ENCODE measurements at regions not wholly inside any gene's neighbourhood (a gene's known extent, or its start where the extent isn't known, plus 50 kb on each side); places are given as distances from the start of the nearest gene placed in this dataset.

DNA sequence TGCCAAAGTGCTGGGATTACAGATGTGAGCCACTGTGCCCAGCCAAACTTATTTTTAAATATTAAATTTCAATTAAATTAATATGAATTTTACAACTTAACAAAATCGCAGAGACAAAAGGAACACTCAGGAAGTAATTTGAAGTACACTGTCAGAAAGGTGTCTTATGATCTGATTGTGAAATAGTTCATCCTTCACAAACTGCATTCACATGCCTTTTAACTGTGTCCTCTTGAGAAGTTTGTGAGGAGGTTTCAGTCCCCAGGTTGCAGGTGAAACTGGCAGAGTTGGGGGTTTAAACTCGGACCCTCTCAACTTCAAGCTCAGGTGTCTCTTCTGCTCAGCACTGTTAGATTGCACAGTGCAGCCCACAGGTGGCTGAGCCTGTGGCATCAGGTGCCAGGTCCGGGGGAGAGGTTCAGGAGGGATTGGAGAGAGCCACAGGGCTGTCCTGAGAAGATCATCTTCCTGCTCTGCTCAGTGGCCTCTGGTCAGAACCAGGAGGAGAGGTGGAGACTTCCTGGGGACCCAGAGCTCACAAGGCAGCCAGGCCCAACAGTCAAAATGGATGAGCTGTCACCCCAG lies 152.3 kb upstream of the RAB4A start:
- H3K4me3 Mint-ChIP-seq (ENCODE audit: unreplicated experiment): no peak overlapping the region
- H3K4me1 Mint-ChIP-seq (ENCODE audit: unreplicated experiment): peaks cover 10% of the 10 kb centered on the region
- TF ChIP-seq, protein P1, sequence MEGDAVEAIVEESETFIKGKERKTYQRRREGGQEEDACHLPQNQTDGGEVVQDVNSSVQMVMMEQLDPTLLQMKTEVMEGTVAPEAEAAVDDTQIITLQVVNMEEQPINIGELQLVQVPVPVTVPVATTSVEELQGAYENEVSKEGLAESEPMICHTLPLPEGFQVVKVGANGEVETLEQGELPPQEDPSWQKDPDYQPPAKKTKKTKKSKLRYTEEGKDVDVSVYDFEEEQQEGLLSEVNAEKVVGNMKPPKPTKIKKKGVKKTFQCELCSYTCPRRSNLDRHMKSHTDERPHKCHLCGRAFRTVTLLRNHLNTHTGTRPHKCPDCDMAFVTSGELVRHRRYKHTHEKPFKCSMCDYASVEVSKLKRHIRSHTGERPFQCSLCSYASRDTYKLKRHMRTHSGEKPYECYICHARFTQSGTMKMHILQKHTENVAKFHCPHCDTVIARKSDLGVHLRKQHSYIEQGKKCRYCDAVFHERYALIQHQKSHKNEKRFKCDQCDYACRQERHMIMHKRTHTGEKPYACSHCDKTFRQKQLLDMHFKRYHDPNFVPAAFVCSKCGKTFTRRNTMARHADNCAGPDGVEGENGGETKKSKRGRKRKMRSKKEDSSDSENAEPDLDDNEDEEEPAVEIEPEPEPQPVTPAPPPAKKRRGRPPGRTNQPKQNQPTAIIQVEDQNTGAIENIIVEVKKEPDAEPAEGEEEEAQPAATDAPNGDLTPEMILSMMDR (IDR thresholded peaks at IDR 0.05; ENCODE audit: unreplicated experiment): no peak
- no peaks in the 10 kb centered on the region for H3K9me3 Mint-ChIP-seq (ENCODE audit: unreplicated experiment)
- H3K36me3 Mint-ChIP-seq (ENCODE audit: low read depth, unreplicated experiment): peaks cover 7% of the 10 kb centered on the region
- DNase-seq (ENCODE audit: low spot score): no peak
- no peak overlapping the region for H3K27ac Mint-ChIP-seq (ENCODE audit: unreplicated experiment)
- H3K27me3 Mint-ChIP-seq (ENCODE audit: unreplicated experiment): peaks cover 2% of the 10 kb centered on the region

DNA sequence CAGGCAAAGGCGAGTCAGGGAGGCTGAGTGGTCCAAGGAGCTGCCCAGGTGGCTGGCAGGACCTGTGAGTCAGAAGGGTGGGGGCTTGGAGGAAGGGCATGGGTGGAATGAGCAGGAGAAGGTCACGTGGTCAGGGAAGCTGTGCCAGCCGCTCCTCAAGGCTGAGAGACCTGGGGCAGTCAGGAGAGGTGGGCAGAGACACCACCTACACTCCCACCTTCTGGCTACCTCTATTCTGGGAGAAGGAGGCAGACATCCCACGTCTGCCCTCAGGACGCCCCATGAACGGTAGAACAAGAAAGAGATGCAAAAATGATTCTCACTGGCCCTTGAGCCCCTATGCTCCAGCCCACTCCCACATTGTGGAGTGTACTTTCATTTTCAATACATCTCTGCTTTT lies 151.8 kb upstream of the RAB4A start:
- Mint-ChIP-seq H3K27ac (ENCODE audit: unreplicated experiment) (no peak overlapping the region), H3K9me3 (ENCODE audit: unreplicated experiment) (no peaks in the 10 kb centered on the region)

DNA sequence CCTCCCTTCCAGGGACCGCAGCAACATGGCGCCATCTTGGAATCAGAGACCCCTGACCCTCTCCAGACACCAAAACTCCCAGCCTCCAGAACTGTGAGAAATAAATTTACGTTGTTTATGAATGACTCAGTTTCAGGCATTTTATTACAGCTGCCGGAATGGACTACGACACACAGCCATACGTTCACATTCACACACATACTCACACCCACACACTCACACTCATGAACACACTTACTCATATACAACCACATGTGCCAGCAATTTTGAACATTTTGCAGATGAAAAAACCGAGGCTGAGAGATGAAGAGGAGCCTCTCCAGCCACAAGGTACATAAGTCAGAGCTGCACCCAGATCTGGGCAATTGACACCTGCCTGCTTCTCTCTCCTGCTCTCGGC lies 151.0 kb upstream of the RAB4A start:
- Mint-ChIP-seq H3K4me3 (ENCODE audit: unreplicated experiment) (no peak overlapping the region), H3K27ac (ENCODE audit: unreplicated experiment) (no peak overlapping the region), H3K36me3 (ENCODE audit: low read depth, unreplicated experiment) (peaks cover 7% of the 10 kb centered on the region), H3K9me3 (ENCODE audit: unreplicated experiment) (no peaks in the 10 kb centered on the region), H3K27me3 (ENCODE audit: unreplicated experiment) (peaks cover 2% of the 10 kb centered on the region), H3K4me1 (ENCODE audit: unreplicated experiment) (peaks cover 6% of the 10 kb centered on the region)
- no peak for DNase-seq (ENCODE audit: low spot score)
- TF ChIP-seq, protein P1 (IDR thresholded peaks at IDR 0.05; ENCODE audit: unreplicated experiment): no peak

More for the DNA sequence above, 151.8 kb upstream of the RAB4A start:
- peaks cover 7% of the 10 kb centered on the region for H3K4me1 Mint-ChIP-seq (ENCODE audit: unreplicated experiment)
- no peak overlapping the region for H3K4me3 Mint-ChIP-seq (ENCODE audit: unreplicated experiment)
- H3K36me3 Mint-ChIP-seq (ENCODE audit: low read depth, unreplicated experiment): peaks cover 7% of the 10 kb centered on the region
- H3K27me3 Mint-ChIP-seq (ENCODE audit: unreplicated experiment): peaks cover 2% of the 10 kb centered on the region
- DNase-seq (ENCODE audit: low spot score): no peak
- TF ChIP-seq, protein P1 (IDR thresholded peaks at IDR 0.05; ENCODE audit: unreplicated experiment): no peak

DNA sequence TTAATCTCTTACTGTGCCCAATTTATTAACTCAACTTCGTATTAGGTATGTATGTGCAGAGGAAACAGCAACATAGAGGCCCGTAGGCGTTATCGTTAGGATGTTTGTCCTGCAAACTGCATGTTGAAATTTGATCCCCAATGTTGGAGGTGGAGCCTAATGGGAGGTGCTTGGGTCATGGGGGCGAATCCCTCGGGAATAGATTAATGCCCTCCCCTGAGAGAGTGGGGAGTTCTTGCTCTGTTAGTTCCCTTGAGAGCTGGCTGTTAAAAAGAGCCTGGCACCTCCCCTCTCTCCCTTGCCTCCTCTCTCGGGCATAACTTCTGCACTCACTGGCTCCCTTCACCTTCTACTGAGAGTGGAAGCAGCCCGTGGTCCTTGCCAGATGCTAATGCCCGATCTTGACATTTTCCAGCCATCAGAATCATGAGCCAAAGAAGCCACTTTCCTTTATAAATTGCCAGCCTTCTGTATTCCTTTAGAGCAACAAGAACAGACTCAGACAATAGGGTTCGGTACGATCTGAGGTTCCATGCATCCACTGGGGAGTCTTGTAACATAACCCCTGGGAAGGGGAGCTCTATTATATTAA lies 149.0 kb upstream of the RAB4A start:
- H3K9me3 Mint-ChIP-seq (ENCODE audit: unreplicated experiment): no peaks in the 10 kb centered on the region
- TF ChIP-seq, protein P1 (IDR thresholded peaks at IDR 0.05; ENCODE audit: unreplicated experiment): no peak
- peaks cover 7% of the 10 kb centered on the region for H3K36me3 Mint-ChIP-seq (ENCODE audit: low read depth, unreplicated experiment)
- DNase-seq (ENCODE audit: low spot score): no peak
- H3K27ac Mint-ChIP-seq (ENCODE audit: unreplicated experiment): no peak overlapping the region
- peaks cover 6% of the 10 kb centered on the region for H3K4me1 Mint-ChIP-seq (ENCODE audit: unreplicated experiment)
- H3K27me3 Mint-ChIP-seq (ENCODE audit: unreplicated experiment): peaks cover 2% of the 10 kb centered on the region
- H3K4me3 Mint-ChIP-seq (ENCODE audit: unreplicated experiment): no peak overlapping the region

DNA sequence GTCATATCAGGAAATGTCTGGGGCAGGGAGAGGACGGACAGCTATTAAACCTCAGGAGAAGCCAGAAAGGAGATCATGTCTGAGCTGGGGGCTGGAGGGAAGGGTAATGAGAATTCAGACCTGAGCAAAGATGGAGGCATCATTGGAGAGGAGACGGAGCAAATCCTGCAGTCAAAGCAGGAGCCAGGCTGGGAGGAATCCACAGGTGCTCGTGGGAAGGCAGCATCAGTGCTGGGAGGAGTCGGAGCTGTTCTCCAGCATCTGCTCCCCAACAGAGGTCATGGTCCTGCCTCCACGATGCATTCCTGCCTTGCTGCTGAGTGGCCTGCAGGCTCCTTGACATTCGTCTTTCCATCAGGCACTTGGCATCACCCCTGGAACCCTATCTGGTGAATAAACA lies 148.3 kb upstream of the RAB4A start:
- TF ChIP-seq, protein P1 (IDR thresholded peaks at IDR 0.05; ENCODE audit: unreplicated experiment): no peak
- Mint-ChIP-seq H3K9me3 (ENCODE audit: unreplicated experiment) (no peaks in the 10 kb centered on the region), H3K4me1 (ENCODE audit: unreplicated experiment) (peaks cover 10% of the 10 kb centered on the region), H3K27ac (ENCODE audit: unreplicated experiment) (no peak overlapping the region), H3K36me3 (ENCODE audit: low read depth, unreplicated experiment) (peaks cover 7% of the 10 kb centered on the region), H3K4me3 (ENCODE audit: unreplicated experiment) (no peak overlapping the region), H3K27me3 (ENCODE audit: unreplicated experiment) (peaks cover 2% of the 10 kb centered on the region)
- DNase-seq (ENCODE audit: low spot score): no peak

Data from endothelial cell (in vitro differentiated cells).